ENCODE measurements at regions not wholly inside any gene's neighbourhood (a gene's known extent, or its start where the extent isn't known, plus 50 kb on each side); places are given as distances from the start of the nearest gene placed in this dataset.

- DNase-seq = no peak
Measured at GRCh38 chr7:24476227-24476626, 97.0 kb upstream of the PALS2 start.

- peak; percentile 54 for DNase-seq
Measured at GRCh38 chr7:24477398-24478136, 95.7 kb upstream of the PALS2 start.

GRCh38 chr7:24478137-24478655 lies 95.1 kb upstream of the PALS2 start:
- DNase-seq = no peak

GRCh38 chr7:24480501-24480900 lies 92.8 kb upstream of the PALS2 start:
- no peak for DNase-seq

- no peak for DNase-seq
Measured at GRCh38 chr7:24483804-24484203, 89.4 kb upstream of the PALS2 start.

- DNase-seq = no peak
Measured at GRCh38 chr7:24492576-24492975, 80.7 kb upstream of the PALS2 start.

GRCh38 chr7:24494832-24495231 lies 78.4 kb upstream of the PALS2 start:
- DNase-seq = no peak

GRCh38 chr7:24496036-24496435 lies 77.2 kb upstream of the PALS2 start:
- no peak for DNase-seq

- DNase-seq = no peak
Measured at GRCh38 chr7:24498439-24498838, 74.8 kb upstream of the PALS2 start.

GRCh38 chr7:24499871-24500270 lies 73.4 kb upstream of the PALS2 start:
- DNase-seq = no peak

GRCh38 chr7:24500599-24500998 lies 72.7 kb upstream of the PALS2 start:
- DNase-seq = no peak

- DNase-seq = no peak
Measured at GRCh38 chr7:24501009-24501408, 72.2 kb upstream of the PALS2 start.

GRCh38 chr7:24501443-24502134 lies 71.7 kb upstream of the PALS2 start:
- no peak for DNase-seq

- DNase-seq = no peak
Measured at GRCh38 chr7:24502135-24502488, 71.1 kb upstream of the PALS2 start.

- DNase-seq = no peak
Measured at GRCh38 chr7:24503506-24503905, 69.7 kb upstream of the PALS2 start.

- DNase-seq = no peak
Measured at GRCh38 chr7:24504040-24504439, 69.2 kb upstream of the PALS2 start.

GRCh38 chr7:24504836-24505235 lies 68.4 kb upstream of the PALS2 start:
- DNase-seq = no peak

- DNase-seq = no peak
Measured at GRCh38 chr7:24505968-24506367, 67.3 kb upstream of the PALS2 start.

- no peak for DNase-seq
Measured at GRCh38 chr7:24508316-24508715, 64.9 kb upstream of the PALS2 start.

- no peak for DNase-seq
Measured at GRCh38 chr7:24510759-24511158, 62.5 kb upstream of the PALS2 start.

- DNase-seq = no peak
Measured at GRCh38 chr7:24517166-24517565, 56.1 kb upstream of the PALS2 start.

- no peak for DNase-seq
Measured at GRCh38 chr7:24521917-24522623, 51.2 kb upstream of the PALS2 start.
